Non-pigmented ciliary epithelial cell (primary cell): ENCODE measurements at regions not wholly inside any gene's neighbourhood (a gene's known extent, or its start where the extent isn't known, plus 50 kb on each side); places are given as distances from the start of the nearest gene placed in this dataset.

ENCODE experiments used
- DNase-seq: peaks from one replicate; pipeline ENCODE4 v3.0.0-alpha.2; 2010; ENCODE audit warnings: low read depth

GRCh38 chr12:85639834-85640233 lies 196.4 kb downstream of the RASSF9 start:
- no peak for DNase-seq

- no peak for DNase-seq
Observed at GRCh38 chr12:85641796-85642195, 194.4 kb downstream of the RASSF9 start.

- DNase-seq = no peak
Observed at GRCh38 chr12:85642288-85642687, 193.9 kb downstream of the RASSF9 start.

- DNase-seq = no peak
Observed at GRCh38 chr12:85642808-85643207, 193.4 kb downstream of the RASSF9 start.

GRCh38 chr12:85644508-85644907 lies 191.7 kb downstream of the RASSF9 start:
- no peak for DNase-seq

GRCh38 chr12:85653731-85654455 lies 182.3 kb downstream of the RASSF9 start:
- DNase-seq = no peak

- no peak for DNase-seq
Observed at GRCh38 chr12:85654456-85654840, 181.8 kb downstream of the RASSF9 start.

- no peak for DNase-seq
Observed at GRCh38 chr12:85656561-85656960, 179.6 kb downstream of the RASSF9 start.

GRCh38 chr12:85657251-85657650 lies 179.0 kb downstream of the RASSF9 start:
- no peak for DNase-seq

- no peak for DNase-seq
Observed at GRCh38 chr12:85657836-85658630, 178.2 kb downstream of the RASSF9 start.

GRCh38 chr12:85659754-85660530 lies 176.3 kb downstream of the RASSF9 start:
- no peak for DNase-seq

GRCh38 chr12:85661461-85662206 lies 174.6 kb downstream of the RASSF9 start:
- DNase-seq = no peak

- DNase-seq = no peak
Observed at GRCh38 chr12:85662207-85662602, 174.0 kb downstream of the RASSF9 start.

GRCh38 chr12:85663631-85664030 lies 172.6 kb downstream of the RASSF9 start:
- DNase-seq = no peak

- no peak for DNase-seq
Observed at GRCh38 chr12:85664429-85664828, 171.8 kb downstream of the RASSF9 start.

- no peak for DNase-seq
Observed at GRCh38 chr12:85669911-85670310, 166.3 kb downstream of the RASSF9 start.

- no peak for DNase-seq
Observed at GRCh38 chr12:85672436-85672835, 163.8 kb downstream of the RASSF9 start.

GRCh38 chr12:85673921-85674420 lies 162.2 kb downstream of the RASSF9 start:
- DNase-seq = no peak

- no peak for DNase-seq
Observed at GRCh38 chr12:85676816-85677749, 159.1 kb downstream of the RASSF9 start.

GRCh38 chr12:85679296-85679695 lies 156.9 kb downstream of the RASSF9 start:
- DNase-seq = no peak

GRCh38 chr12:85680881-85681280 lies 155.3 kb downstream of the RASSF9 start:
- no peak for DNase-seq
